CD4-positive, alpha-beta T cell treated with Interleukin-15 for 4 hours (primary cell): ENCODE measurements at regions not wholly inside any gene's neighbourhood (a gene's known extent, or its start where the extent isn't known, plus 50 kb on each side); places are given as distances from the start of the nearest gene placed in this dataset.
"Not testable (repeated sequence)": the region's sequence is repeated elsewhere in the genome, so short reads cannot be mapped to it uniquely, and the experiment has no call there.

Experiments used
- DNase-seq: peaks from one replicate; pipeline ENCODE4 v3.0.0-alpha.2; 2020; ENCODE audit warnings: low spot score

DNA sequence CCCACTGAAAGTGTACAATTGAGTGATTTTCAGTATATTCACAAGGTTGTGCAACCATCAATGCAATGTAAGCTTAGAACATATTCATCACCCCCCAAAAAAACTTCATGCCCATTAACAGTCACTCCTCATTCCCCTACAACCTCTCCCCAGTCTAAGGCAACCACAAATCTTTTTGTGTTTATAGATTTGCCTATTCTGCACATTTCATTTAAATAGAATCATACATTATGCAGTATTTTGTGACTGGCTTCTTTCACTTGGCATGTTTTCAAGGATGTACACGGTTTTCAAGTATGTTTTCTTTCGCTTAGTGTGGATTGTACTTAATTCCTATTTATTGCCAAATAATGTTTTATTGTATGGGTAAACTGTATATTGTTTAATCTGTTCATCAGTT lies 95.6 kb upstream of the ADRA1D start:
- no peak for DNase-seq

DNA sequence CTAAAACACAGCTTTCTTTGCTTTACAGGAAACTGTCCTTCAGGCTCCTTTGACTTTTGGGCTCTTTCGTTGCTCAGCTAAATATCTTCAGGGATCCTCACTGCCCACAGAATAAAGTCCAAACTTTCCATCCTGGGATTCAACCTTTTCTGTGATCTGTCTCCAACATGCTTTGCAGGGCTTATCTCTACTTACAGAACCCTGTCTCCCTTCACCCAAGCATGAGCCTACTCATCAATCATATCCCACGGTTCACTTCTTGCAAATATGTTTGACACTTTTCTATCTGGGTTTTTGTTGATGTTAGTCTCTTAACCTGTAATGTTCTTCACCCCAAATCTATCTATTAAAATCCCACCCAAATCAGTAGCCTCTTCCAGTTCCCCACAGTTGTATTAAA lies 93.5 kb upstream of the ADRA1D start:
- DNase-seq = no peak

DNA sequence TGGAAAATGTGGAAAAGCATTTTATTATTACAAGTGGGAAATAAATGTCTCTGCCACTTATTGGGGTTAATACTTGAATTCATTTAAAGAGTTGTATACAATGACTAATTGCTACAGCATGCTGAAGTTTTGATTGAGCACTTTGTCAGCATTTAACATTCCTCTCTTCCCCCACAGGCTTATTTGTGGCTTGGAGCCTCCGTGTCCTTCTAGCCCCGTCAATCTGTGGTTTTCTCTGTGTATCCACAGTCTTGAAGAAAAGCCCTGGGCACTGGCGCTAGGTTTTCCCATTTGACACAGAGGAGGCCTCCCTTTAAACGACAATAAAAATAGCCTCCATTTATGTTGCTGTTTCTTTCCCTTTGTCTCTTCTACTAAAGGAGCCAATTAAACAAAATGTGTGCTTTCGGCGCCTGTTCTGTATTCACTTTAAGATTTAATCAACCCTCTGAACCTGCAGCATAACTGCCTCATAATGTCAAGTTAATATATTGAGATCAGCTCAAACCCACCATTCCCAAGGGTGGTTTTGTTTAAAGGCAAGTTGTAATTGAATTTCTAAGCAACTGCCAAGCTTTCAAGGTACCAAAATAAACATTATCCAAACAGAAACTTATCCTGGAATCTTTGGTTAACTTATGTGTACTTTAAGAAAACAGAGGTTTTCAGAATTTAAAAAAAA lies 92.9 kb upstream of the ADRA1D start:
- DNase-seq = no peak

DNA sequence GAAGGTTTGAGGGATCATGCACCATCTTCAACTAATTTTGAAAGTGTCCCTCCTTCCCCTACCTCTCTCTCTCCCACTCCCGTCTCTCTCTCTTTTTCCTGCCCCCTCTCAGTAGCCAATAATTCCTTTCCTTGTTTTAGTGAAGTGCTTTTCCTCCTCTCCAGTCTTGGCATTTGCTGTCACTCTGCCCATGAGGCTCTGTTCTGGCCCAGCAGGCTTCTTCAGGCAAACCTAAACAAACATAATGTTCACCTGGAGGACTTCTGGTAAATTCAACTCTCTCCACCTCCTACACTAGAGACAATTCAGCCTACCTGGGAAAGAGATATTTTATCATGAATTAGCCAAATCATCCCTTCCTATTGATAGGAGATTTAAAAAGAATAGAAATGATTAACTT lies 86.6 kb upstream of the ADRA1D start:
- no peak for DNase-seq

DNA sequence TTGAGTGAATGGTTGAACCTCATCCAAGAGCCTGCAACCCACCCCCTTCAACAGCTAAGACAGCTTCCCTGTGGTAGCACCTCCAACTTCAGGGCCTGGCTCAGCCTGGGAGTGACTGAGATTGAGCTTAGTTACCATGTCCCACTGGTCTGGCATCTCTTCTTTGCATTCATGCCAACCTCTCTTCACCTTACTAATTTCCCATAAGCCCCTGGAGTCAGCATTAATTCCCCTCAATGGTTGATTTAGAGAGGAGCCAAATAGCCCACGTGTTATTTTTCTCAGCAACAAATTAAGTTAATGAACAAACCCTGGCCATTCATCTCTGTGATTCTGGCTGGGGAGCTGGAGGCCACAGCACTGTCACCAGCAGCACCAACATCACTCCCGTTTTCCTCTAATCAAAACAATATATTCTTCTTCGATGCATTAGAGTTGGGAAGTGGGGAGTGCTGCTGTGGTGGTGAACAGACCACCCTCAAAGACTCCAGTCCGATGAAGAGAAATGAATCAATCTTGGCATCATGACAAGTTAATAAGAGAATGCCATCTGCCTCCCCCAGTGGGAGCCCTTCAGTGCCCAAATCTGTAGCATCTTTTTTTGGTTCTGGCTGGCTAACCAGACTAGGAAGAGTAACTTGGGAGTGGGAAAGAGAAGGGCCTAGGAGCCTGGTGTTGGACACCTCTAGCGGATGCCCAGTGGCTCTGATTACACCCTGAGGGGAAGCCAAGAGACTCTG lies 83.2 kb upstream of the ADRA1D start:
- no peak for DNase-seq

DNA sequence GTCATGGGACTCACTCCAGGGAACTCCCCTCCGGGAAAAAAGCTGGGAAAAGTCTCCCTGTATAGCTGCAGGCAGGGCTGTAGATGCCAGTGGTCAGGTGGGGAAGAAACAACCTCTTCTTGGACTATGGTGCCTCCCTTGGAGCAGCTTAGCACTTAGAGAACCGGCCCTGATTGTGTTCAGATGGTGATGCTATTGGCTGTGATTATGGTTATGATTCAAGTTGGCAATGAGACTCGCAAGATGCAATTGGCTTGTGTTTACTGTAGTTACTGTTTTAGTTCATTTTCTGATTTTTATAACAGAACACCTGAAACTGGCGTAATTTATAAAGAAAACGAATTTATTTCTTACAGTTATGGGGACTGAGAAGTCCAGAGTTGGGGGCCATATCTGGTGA lies 80.9 kb upstream of the ADRA1D start:
- no peak for DNase-seq

DNA sequence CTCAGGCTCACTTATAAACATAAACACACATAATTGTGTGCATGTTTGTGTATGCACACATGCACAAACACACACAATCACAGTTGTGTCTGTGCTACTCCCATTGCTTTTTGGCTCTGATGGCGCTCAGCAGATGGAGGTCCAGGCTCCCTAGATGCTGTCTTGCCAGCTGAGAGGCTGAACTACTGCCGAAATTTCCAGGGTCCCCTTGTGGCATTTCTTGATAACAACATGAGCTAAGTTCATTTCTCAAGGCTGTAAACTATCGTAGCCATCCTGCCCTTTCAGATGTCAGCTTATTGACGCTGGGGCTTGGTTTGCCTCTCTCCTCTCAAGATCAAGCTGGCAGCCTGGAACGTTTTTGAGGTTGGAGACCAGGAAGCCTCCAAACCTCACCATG lies 80.1 kb upstream of the ADRA1D start:
- DNase-seq = no peak

DNA sequence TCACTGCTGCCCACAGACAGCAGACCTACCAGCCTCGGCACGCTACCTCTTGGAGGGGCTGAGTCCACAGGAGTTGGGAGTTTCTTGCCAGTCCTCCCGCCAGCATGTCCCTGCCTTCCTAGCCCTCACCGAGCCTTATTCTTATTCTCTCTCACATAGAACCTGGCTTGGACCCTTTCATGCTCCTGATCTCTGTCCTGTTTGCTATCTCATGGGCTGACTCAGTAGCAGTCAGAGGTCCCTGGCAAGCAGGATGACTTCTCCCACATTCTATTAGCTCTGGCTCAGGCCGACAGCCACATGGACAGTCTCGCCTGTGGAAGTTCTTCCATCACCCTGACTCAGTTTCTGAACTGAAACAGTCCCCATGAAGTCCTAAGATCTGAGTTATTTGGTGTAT lies 79.5 kb upstream of the ADRA1D start:
- DNase-seq = no peak

DNA sequence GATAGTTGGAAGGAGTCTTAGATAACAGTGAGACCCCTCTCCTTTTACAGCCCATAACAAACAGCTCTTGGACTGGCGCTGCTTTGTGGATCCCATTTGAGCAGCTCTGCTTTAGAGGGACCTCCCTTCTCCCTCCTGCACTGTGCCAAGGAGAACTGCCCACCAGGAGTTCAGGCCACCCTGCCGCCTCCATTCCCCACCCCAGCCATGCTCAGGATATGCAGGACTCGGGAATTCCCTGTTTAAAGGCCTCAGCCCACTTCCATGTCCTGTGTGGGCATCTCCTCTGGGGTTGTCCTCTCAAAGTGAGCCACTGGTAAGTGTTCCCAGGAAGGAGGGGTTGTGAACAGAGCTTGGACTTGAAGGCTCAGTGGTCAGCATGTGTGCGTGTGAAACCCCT lies 78.9 kb upstream of the ADRA1D start:
- DNase-seq = no peak

DNA sequence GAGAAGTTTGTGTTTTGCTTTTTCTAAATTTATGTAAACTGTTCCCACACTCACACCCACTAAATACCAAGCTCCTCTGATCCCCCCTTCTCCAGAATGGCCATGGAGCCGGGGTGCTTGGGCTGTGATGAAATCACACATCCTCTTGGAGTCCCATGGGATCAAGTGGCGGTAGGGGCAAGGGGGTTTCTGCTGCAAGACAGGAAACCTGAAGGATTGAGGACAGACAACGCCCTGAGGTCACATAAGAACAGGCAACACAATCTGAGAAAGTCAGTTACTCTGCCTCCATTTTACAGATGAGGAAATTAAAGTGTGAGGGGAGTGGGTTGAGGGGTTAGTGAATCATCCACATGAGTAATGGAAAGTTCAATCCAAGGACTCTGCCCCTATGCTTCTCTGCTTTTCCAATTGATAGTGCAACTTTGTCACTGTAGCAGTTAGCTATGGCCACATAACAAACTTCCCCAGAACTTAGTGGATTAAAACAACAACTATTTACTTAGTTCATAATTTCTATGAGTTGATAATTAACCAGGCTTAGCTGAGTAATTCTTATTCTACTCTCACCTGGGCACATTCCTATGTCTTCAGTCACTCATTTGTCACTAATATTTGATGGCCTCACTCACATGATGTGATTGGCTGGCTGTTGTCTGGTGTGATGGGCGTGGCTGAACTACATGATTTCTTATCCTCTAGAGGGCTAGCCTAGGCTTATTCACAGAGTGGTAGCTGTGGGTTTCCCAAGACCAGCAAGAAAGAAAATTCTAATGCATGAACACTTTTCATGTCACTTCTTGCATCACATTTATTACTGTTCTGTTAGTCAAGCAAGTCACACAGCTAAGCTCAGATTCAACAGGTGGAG lies 77.3 kb upstream of the ADRA1D start:
- no peak for DNase-seq

DNA sequence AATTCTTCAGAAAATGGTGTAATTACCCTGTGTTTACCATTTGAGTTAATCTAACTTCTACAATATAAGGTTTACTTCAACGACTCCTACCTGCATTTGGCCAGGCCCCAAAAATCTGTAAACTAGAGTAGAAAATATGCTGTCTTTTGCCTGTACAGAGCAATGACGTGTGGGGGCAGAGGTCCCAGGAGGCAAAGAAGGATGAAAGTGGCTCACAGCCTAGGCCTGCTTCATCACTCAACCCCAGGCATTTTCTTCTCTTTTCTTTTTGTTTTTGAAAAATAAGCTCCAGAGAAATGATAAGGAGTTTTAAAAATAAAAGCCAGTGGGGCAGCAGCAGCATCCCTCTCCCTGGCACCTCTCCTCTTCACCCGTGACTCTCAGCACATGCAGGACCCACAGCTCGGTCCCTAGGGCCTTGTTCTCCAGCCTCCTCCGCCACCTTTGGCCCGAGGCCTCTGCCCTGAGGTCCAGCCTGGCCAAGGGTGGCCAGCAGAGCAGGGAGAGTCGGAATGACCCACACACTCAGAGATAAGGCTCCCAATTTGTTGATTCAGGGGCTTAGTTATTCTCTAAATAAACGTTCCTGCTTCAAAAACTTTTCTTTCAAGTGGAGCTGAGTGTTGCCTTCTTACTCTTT lies 76.6 kb upstream of the ADRA1D start:
- no peak for DNase-seq

DNA sequence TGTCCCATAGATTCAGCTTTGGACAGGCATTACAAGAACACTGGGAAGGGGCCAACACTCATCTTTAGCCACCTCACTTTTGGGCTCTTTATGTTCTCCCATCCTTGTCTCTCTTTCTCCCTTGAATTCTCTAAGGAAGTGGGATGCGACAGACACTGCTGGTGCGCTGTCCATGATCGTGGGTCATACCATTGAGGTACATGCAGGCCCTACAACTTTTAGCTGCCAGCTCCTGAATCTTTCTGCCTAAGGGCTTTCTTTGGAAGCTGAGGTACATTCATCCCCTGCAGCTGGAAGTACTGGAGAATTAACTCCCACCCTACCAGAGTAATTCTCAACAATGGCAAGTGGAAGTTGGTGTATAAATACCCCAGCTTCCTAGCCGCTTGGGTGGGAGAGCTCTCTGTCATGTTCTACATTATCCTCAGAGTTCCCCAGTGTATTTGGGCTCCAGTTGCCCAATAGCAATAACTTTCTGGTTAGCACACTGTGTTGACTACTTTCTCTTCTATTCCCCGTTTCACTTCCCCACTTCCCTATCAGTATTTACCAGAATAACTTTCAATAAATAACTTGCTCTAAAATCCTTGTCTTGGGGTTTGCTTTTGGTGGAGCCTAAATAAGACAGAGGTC lies 75.6 kb upstream of the ADRA1D start:
- no peak for DNase-seq

DNA sequence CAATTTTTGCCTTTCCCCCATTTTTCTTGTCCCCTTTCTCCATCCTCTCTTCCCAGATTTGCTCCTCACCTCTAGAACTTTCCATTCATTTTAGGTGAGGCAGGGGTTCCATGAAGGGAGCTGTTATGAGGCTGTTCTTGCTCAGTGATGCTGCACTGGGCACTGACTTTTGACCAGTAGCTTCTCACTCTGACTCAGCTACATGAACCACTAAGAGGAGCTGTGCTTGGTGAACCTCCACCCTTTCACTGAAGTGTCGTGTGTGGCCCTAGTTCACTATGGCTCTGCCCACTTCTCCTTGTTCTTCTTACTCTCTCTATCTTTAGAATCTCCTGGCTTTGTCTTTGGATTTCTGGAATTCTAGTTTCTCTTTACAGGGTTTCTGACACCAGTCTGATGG lies 73.4 kb upstream of the ADRA1D start:
- DNase-seq = no peak

DNA sequence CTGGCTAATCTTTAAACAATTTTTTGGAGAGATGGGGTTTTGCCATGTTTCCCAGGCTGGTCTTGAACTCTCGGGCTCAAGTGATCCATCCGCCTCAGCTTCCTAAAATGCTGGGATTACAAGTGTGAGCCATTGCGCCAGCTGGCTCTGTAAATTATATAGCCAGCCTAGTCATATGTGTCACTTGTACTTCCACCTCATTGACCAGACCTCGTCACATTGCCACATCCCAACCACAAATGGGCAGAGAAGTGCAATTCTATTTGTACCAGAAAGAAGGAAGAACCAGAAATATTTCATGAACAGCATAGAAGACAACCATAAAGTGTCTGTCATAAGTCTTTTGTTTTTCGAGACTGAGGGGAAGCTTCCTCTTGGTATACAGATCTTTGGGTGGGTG lies 71.2 kb upstream of the ADRA1D start:
- DNase-seq = no peak

DNA sequence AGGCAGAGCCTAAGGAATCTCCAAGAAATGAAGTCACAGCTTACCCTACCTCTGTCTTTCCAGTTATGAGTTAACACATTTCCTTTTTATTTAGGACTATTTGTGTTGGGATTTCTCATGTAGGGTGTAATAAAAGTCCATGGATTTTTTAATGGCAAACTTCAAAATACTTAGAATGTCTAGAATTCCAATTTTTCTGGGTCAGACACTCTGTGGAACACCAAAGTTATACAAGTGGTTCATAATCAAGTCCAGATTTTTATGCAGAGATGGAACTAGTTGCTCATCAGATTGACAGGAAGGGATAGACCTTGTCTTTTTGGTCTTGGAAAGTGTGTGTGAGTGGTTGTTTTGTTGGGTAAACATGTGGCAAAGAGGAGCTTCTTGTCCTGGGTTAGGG lies 69.8 kb upstream of the ADRA1D start:
- DNase-seq = no peak

DNA sequence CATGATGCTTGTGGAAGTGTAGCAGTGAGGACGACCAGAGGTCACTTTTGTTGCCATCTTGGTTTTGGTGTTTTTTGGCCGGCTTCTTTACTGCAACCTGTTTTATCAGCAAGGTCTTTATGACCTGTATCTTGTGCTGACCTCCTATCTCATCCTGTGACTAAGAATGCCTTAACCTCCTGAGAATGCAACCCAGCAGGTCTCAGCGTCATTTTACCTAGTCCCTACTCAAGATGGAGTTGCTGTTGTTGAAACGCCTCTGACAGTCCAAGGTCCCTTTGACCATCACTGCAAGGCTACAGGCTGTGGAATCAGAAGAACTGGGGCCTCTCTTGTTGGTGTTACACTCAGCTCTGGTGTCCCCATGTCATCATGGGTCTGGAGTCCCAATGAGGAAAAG lies 61.5 kb upstream of the ADRA1D start:
- DNase-seq = not testable (repeated sequence)

DNA sequence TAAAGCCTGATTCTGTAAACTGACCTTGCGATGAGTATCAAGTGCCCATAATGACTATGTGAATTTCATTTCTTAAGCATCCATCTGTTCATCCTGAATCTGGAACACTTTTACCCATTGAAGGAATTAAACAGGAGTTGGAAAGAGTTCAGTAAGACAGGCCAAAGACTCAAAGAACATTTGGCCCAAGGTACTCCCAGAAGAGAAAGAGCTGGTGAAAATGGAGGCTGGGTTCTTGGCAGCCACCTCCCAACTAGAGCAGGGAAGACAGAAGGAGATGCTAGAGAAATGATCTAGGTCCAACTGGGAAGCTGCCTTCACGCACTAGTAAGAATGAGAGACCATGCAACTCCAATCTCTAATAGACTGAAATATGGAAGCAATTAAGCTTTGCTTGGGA lies 57.1 kb upstream of the ADRA1D start:
- DNase-seq = no peak

DNA sequence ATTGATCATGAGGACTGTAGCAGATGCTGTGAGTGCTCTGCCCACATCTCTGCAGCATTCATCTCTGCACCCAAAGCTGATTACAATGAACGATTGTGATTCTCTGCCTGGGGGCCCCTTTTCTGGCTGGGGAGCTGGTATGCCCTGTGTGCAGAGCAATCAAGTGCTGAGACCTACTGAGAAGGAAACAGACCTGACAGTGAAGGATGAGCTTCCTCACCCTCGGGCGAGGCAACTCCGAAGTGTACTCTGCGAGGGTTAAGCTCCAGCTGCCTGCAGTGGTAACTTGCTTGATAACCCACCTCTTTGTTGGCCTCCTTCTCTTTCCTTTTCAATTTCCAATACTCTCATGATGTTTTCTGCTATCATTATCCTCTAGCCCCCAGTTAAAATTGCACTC lies 56.0 kb upstream of the ADRA1D start:
- no peak for DNase-seq

DNA sequence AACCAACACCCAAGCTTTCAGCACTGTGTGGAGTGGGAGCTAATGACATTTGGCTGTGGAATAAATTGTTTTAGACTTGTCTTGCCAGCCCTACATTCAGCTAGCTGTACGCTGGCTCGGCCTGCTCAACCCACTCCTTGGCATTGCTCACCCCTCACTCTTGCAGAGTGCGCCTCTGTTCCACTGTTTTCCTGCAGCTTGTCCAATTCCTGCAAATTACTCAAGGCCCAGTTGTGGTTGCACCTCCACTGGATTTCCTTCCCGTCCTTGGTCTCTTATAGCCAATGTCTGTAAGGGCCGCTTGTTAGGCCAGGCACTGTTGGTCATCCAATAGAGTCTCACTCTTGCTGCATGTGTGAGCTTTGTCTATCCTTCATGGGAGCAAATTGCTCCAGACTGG lies 55.5 kb upstream of the ADRA1D start:
- DNase-seq = no peak

DNA sequence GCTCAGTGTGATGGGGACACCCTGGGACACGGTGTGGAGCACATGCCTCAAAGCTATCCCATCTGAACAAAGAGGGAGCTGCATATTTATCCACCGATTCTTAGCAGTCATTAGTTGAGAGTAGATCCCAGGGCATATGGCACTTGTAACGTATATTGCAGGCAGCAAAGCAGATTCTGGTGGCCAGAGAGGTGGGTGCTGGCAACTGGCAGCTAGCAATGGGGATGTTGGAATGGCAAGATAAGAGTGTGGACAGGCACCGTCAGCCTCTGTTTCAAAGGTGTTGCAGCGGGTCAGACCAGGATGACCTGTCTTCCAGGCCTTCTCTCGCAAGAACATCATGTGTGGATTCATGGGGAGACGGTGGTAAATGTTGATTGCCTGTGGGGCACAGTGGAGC lies 54.0 kb upstream of the ADRA1D start:
- no peak for DNase-seq

DNA sequence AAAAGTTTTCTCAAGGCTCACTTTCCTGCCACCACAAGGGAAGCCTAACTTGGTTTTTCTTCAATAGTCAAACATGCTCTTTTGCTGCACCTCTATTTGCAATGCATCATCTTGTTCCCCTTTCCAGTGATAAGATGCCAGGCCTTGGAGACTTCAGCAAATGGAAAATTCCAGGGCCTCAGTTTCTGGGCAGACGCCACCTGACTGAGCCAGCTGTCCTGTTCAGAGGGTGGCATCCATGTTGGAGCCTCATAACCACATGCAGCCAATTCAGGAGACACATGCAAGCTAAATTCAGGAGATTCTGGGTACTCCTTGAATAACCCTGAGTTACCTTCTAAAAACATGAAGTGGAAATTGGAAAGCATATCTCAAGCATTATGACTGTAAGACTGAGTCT lies 51.8 kb upstream of the ADRA1D start:
- DNase-seq = no peak

DNA sequence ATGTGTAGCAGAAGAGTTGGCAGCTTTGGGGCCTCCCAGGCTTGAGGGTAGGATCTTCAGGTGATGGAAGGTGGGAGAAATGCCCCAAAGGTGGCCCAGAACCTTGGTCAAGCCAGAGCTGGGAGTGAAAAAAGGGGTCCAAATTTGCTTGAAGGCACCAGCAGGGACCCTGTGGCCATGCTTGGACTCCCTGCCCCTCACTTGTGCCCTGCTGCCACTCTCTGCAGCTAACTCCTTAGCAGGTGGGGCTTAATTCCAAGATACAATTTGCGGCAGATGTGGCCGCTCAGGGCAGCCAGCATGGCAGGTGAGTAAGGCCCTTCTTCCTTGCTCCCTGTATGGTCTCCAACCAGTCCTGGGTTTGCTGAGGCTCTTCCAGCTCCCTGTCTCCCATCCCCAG lies 51.3 kb upstream of the ADRA1D start:
- DNase-seq = no peak
